Skeletal muscle tissue (tissue), 3 donors: ENCODE measurements at regions not wholly inside any gene's neighbourhood (a gene's known extent, or its start where the extent isn't known, plus 50 kb on each side); places are given as distances from the start of the nearest gene placed in this dataset.
"Not testable (repeated sequence)": the region's sequence is repeated elsewhere in the genome, so short reads cannot be mapped to it uniquely, and the experiment has no call there.

Experiments used
- H3K27ac ChIP-seq: one replicate; pipeline ENCODE4 v1.7.0; 2013; ENCODE audit warnings: mild to moderate bottlenecking, low read depth, low read length, inconsistent platforms
- H3K27me3 ChIP-seq, 3 donors: one replicate each; pipeline ENCODE4 v1.7.0; 2013; ENCODE audit warnings: low read length in 3 of 3; ENCODE audit not compliant: control insufficient read depth in 3 of 3, insufficient read depth in 3 of 3
- H3K36me3 ChIP-seq, 3 donors: one replicate each; pipeline ENCODE4 v1.7.0; 2013; ENCODE audit warnings: low read length in 3 of 3; ENCODE audit not compliant: control insufficient read depth in 3 of 3, insufficient read depth in 3 of 3
- H3K4me1 ChIP-seq, 3 donors: one replicate each; pipeline ENCODE4 v1.7.0; 2013; ENCODE audit warnings: low read length in 3 of 3, mild to moderate bottlenecking in 3 of 3; ENCODE audit not compliant: control insufficient read depth in 3 of 3, insufficient read depth in 3 of 3
- H3K4me3 ChIP-seq, 3 donors: one replicate each; pipeline ENCODE4 v1.7.0; 2013; ENCODE audit warnings: low read length in 3 of 3
- H3K9ac ChIP-seq, 3 donors: one replicate each; pipeline ENCODE4 v1.7.0; 2013; ENCODE audit warnings: low read length in 3 of 3, mild to moderate bottlenecking in 3 of 3, moderate library complexity in 2 of 3, low read depth in 1 of 3
- H3K9me3 ChIP-seq, 3 donors: one replicate each; pipeline ENCODE4 v1.7.0; 2013; ENCODE audit warnings: low read length in 3 of 3; ENCODE audit not compliant: control insufficient read depth in 3 of 3
- donor health status: Osteomylitis.

- no peaks in the 10 kb centered on the region for H3K27me3 ChIP-seq
- no peaks in the 10 kb centered on the region for H3K36me3 ChIP-seq
- no peak overlapping the region for H3K27ac ChIP-seq
- no peaks in the 10 kb centered on the region for H3K4me1 ChIP-seq
- H3K4me3 ChIP-seq = no peak overlapping the region
- H3K9ac ChIP-seq = no peak overlapping the region
- peaks cover 0 to 2% (median 0%) of the 10 kb centered on the region in 3 donors for H3K9me3 ChIP-seq
Measured at GRCh38 chr11:39569789-39570188, 1889.7 kb downstream of the LRRC4C start.

- no peak overlapping the region for H3K9ac ChIP-seq
- H3K4me3 ChIP-seq = no peak overlapping the region
- no peak overlapping the region for H3K27ac ChIP-seq
- peaks cover 0 to 3% (median 0%) of the 10 kb centered on the region in 3 donors for H3K9me3 ChIP-seq
- no peaks in the 10 kb centered on the region for H3K27me3 ChIP-seq
- H3K4me1 ChIP-seq = no peaks in the 10 kb centered on the region
- no peaks in the 10 kb centered on the region for H3K36me3 ChIP-seq
Measured at GRCh38 chr11:39542460-39542859, 1917.0 kb downstream of the LRRC4C start.

GRCh38 chr11:39541945-39542351 lies 1917.5 kb downstream of the LRRC4C start:
- H3K9ac ChIP-seq = no peak overlapping the region
- no peaks in the 10 kb centered on the region for H3K27me3 ChIP-seq
- H3K9me3 ChIP-seq = peaks cover 0 to 3% (median 0%) of the 10 kb centered on the region in 3 donors

GRCh38 chr11:39536323-39536722 lies 1923.1 kb downstream of the LRRC4C start:
- not testable (repeated sequence) for H3K4me1 ChIP-seq, H3K27ac ChIP-seq, H3K4me3 ChIP-seq, H3K27me3 ChIP-seq, H3K9me3 ChIP-seq, H3K36me3 ChIP-seq, H3K9ac ChIP-seq

More at GRCh38 chr11:39541945-39542351, 1917.5 kb downstream of the LRRC4C start:
- H3K4me1 ChIP-seq = no peaks in the 10 kb centered on the region
- no peaks in the 10 kb centered on the region for H3K36me3 ChIP-seq
- H3K27ac ChIP-seq = no peak overlapping the region
- no peak overlapping the region for H3K4me3 ChIP-seq
